Panc1 (cell line): ENCODE measurements at regions not wholly inside any gene's neighbourhood (a gene's known extent, or its start where the extent isn't known, plus 50 kb on each side); places are given as distances from the start of the nearest gene placed in this dataset.

Source experiments
- ATAC-seq: fragments of 200-7000 bp; cut with Tn5 transposase; 2 replicates; pipeline ENCODE4 v1.9.1; 2020; ENCODE audit warnings: mild to moderate bottlenecking, moderate library complexity
- BruUV-seq: library from RNA; stranded (reverse); fragments of 400-500 nt; replicated peaks from 2 replicates; lab custom pipeline; 2021; lab: Mats Ljungman, UMichigan
- CTCF ChIA-PET: fragments of 300-600 bp; sonication (Branson Sonifier 250); formaldehyde crosslinking; loops from one replicate; lab custom pipeline; 2022; ENCODE audit warnings: antibody characterized with exemption; lab: Charles Lee
- POLR2A ChIA-PET: fragments of 300-600 bp; sonication (Branson Sonifier 250); formaldehyde crosslinking; loops from one replicate; lab custom pipeline; 2022; ENCODE audit warnings: antibody characterized with exemption; lab: Charles Lee
- DNase-seq: peaks from one replicate; pipeline ENCODE4 v3.0.0-alpha.2; 2010; ENCODE audit warnings: low read depth, low spot score
- H3K27ac ChIP-seq: 2 replicates; pipeline ENCODE4 v1.5.1; 2011; ENCODE audit warnings: mild to moderate bottlenecking, low read length, inconsistent platforms
- H3K27me3 ChIP-seq: fragments of 200-500 bp; sonication (Bioruptor generic); 2 replicates; pipeline ENCODE4 v1.6.0; 2014; ENCODE audit warnings: low read length, inconsistent platforms; ENCODE audit not compliant: control insufficient read depth, insufficient read depth
- H3K36me3 ChIP-seq: fragments of 200-500 bp; sonication (Bioruptor generic); 2 replicates; pipeline ENCODE4 v1.5.1; 2014; ENCODE audit warnings: inconsistent platforms, mild to moderate bottlenecking, low read length, moderate library complexity; ENCODE audit not compliant: control insufficient read depth, insufficient read depth
- H3K4me1 ChIP-seq: 2 replicates; pipeline ENCODE4 v1.5.1; 2011; ENCODE audit warnings: inconsistent platforms, mild to moderate bottlenecking, low read length, moderate library complexity; ENCODE audit not compliant: control insufficient read depth, insufficient read depth
- H3K4me3 ChIP-seq, 2 experiments: 2 replicates each; pipeline ENCODE4 v1.5.1; 2011 to 2012; ENCODE audit warnings: low read depth in 2 of 2, low read length in 2 of 2, mild to moderate bottlenecking in 2 of 2, inconsistent platforms in 1 of 2, moderate library complexity in 1 of 2
- H3K9me3 ChIP-seq: fragments of 200-500 bp; sonication (Bioruptor generic); 2 replicates; pipeline ENCODE4 v1.5.1; 2014; ENCODE audit warnings: low read depth, mild to moderate bottlenecking, inconsistent platforms, low read length, moderate library complexity; ENCODE audit not compliant: control insufficient read depth, insufficient read depth
- CTCF ChIP-seq: fragments of 450-650 bp; IDR thresholded peaks from 2 replicates; pipeline ENCODE4 v1.5.1; 2017; ENCODE audit warnings: mild to moderate bottlenecking
- POLR2AphosphoS5 ChIP-seq: IDR thresholded peaks from 2 replicates; pipeline ENCODE4 v1.6.1; 2012; ENCODE audit warnings: mild to moderate bottlenecking, low read depth, low read length, moderate library complexity
- REST ChIP-seq, 2 experiments: IDR thresholded peaks; 2 replicates each; pipeline ENCODE4 v1.6.1; 2011 to 2012; ENCODE audit warnings: low read depth in 2 of 2, control low read depth in 1 of 2, low read length in 1 of 2, mild to moderate bottlenecking in 1 of 2, moderate library complexity in 1 of 2; ENCODE audit not compliant: insufficient read depth in 1 of 2
- SIN3A ChIP-seq: IDR thresholded peaks from 2 replicates; pipeline ENCODE4 v1.6.1; 2012; ENCODE audit warnings: low read depth, mild to moderate bottlenecking, low read length, moderate library complexity, borderline replicate concordance; ENCODE audit not compliant: insufficient read depth
- TCF7L2 ChIP-seq: IDR thresholded peaks from 2 replicates; pipeline ENCODE4 v1.6.1; 2011; ENCODE audit warnings: mild to moderate bottlenecking, low read depth, low read length, inconsistent platforms
- in situ Hi-C: cut with HindIII; loops from 2 replicates; pipeline ENCODE4 v1.10.0; 2016; ENCODE audit warnings: low sequenced_read_pairs, low pct_unique_long_range_greater_than_20kb
- intact Hi-C: fragments of 100-400 bp; cut with micrococcal nuclease; formaldehyde crosslinking; loops from one replicate; pipeline ENCODE4 v1.10.0; 2022; ENCODE audit not compliant: unreplicated experiment

- POLR2A ChIA-PET, result no interaction called here
- ATAC-seq (no peak), DNase-seq (no peak)
- H3K9me3 ChIP-seq, result no peaks in the 10 kb centered on the region
- H3K36me3 ChIP-seq, result no peaks in the 10 kb centered on the region
- intact Hi-C loops (no loop called here), in situ Hi-C loops (no loop called here)
- no peaks in the 10 kb centered on the region for H3K4me1 ChIP-seq
- no peak overlapping the region for H3K27ac ChIP-seq
- CTCF ChIA-PET, result no interaction called here
- H3K4me3 ChIP-seq, result no peak overlapping the region
- no TSS peak for BruUV-seq
- H3K27me3 ChIP-seq, result no peaks in the 10 kb centered on the region
- TF ChIP-seq SIN3A (no peak), POLR2AphosphoS5 (no peak), CTCF (no peak), REST (IDR thresholded peaks at IDR 0.05; ENCODE audit: insufficient read depth in 1 of 2, low read depth in 2 of 2, low read length in 1 of 2) (no peak), TCF7L2 (no peak)
These were observed 197.4 kb upstream of the MOCS1 start for GRCh38 chr6:40131675-40132074.

GRCh38 chr6:40128127-40128526 is 193.9 kb upstream of the MOCS1 start:
- in situ Hi-C loops, result no loop called here
- no peak for TF ChIP-seq CTCF
- no peak for TF ChIP-seq SIN3A
- no peak for TF ChIP-seq REST (IDR thresholded peaks at IDR 0.05; ENCODE audit: insufficient read depth in 1 of 2, low read depth in 2 of 2, low read length in 1 of 2)
- no peak for TF ChIP-seq TCF7L2
- no peak overlapping the region for H3K4me3 ChIP-seq
- no peaks in the 10 kb centered on the region for H3K9me3 ChIP-seq
- H3K27me3 ChIP-seq, result no peaks in the 10 kb centered on the region
- ATAC-seq, result no peak
- no peaks in the 10 kb centered on the region for H3K4me1 ChIP-seq
- intact Hi-C loops, result no loop called here
- H3K36me3 ChIP-seq, result no peaks in the 10 kb centered on the region
- CTCF ChIA-PET, result no interaction called here
- no peak overlapping the region for H3K27ac ChIP-seq
- POLR2A ChIA-PET, result no interaction called here
- no peak for DNase-seq
- BruUV-seq, result no TSS peak
